Nephron progenitor cell (in vitro differentiated cells): ENCODE measurements at regions not wholly inside any gene's neighbourhood (a gene's known extent, or its start where the extent isn't known, plus 50 kb on each side); places are given as distances from the start of the nearest gene placed in this dataset.

ENCODE experiments used
- DNase-seq: peaks from one replicate; pipeline ENCODE4 v3.0.0; 2021
- H3K27ac Mint-ChIP-seq: 2 replicates; pipeline ENCODE4 v1.8.0; 2021; ENCODE audit warnings: mild to moderate bottlenecking, moderate library complexity, mixed read lengths
- H3K27me3 Mint-ChIP-seq: 2 replicates; pipeline ENCODE4 v1.8.0; 2021; ENCODE audit warnings: mild to moderate bottlenecking, low read depth, mixed read lengths; ENCODE audit not compliant: poor library complexity
- H3K36me3 Mint-ChIP-seq: 2 replicates; pipeline ENCODE4 v1.8.0; 2021; ENCODE audit warnings: low read depth, mixed read lengths
- H3K4me1 Mint-ChIP-seq: 2 replicates; pipeline ENCODE4 v1.8.0; 2021; ENCODE audit warnings: mixed read lengths
- H3K4me3 Mint-ChIP-seq: 2 replicates; pipeline ENCODE4 v1.8.0; 2021; ENCODE audit warnings: mild to moderate bottlenecking, moderate library complexity, mixed read lengths
- H3K9me3 Mint-ChIP-seq: 2 replicates; pipeline ENCODE4 v1.8.0; 2021; ENCODE audit warnings: mild to moderate bottlenecking, moderate library complexity, mixed read lengths
- TF ChIP-seq, protein P1 (sequence below): fragments of 200-600 bp; sonication (generic); IDR thresholded peaks from 2 replicates; pipeline ENCODE4 v1.5.0; 2021; ENCODE audit warnings: antibody characterized with exemption

DNA sequence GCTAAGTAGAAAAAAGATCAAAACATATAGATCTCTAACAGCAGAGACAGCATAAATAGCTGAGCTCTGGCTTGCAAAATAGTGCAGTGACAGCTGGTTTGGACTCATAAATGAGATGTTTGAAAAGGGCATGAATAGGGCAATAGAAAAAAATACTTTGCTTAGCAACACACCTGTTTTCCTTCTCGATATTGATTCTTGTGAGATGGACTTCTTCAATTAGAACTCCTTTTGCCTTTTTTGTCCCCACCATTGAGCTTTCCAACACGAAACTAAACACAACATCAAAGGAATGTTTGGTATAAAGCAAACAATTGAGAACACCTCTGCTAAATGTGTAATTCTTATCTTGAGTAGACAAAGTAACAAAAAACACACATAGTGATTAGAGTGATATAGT lies 726.3 kb downstream of the RAPGEF2 start:
- peaks cover 17% of the 10 kb centered on the region for H3K4me1 Mint-ChIP-seq
- no peak for DNase-seq
- no peak overlapping the region for H3K4me3 Mint-ChIP-seq
- no peaks in the 10 kb centered on the region for H3K36me3 Mint-ChIP-seq
- TF ChIP-seq, protein P1, sequence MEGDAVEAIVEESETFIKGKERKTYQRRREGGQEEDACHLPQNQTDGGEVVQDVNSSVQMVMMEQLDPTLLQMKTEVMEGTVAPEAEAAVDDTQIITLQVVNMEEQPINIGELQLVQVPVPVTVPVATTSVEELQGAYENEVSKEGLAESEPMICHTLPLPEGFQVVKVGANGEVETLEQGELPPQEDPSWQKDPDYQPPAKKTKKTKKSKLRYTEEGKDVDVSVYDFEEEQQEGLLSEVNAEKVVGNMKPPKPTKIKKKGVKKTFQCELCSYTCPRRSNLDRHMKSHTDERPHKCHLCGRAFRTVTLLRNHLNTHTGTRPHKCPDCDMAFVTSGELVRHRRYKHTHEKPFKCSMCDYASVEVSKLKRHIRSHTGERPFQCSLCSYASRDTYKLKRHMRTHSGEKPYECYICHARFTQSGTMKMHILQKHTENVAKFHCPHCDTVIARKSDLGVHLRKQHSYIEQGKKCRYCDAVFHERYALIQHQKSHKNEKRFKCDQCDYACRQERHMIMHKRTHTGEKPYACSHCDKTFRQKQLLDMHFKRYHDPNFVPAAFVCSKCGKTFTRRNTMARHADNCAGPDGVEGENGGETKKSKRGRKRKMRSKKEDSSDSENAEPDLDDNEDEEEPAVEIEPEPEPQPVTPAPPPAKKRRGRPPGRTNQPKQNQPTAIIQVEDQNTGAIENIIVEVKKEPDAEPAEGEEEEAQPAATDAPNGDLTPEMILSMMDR, result no peak
- no peak overlapping the region for H3K27ac Mint-ChIP-seq
- no peaks in the 10 kb centered on the region for H3K9me3 Mint-ChIP-seq
- no peaks in the 10 kb centered on the region for H3K27me3 Mint-ChIP-seq

DNA sequence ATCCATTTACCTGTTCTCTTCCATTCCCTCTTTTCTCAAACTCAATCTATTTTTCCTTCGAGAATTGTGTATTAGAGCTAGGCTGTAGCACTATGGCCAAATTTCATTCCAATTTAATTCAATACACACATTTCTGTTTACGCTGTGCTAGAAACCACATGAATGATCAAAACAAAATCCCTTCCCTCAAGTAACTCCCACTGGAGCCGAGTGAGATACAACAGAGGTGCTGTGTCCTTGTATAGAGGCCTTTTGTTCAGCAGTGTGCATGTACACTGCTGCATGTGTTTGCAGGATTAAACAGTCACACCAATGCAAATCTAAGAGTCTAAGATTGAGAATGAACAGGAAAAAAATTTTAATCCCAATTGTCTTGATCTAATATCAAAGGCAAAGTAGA lies 734.2 kb downstream of the RAPGEF2 start:
- TF ChIP-seq, protein P1, result no peak
- H3K27me3 Mint-ChIP-seq, result no peaks in the 10 kb centered on the region
- H3K27ac Mint-ChIP-seq, result no peak overlapping the region
- no peaks in the 10 kb centered on the region for H3K9me3 Mint-ChIP-seq
- no peak for DNase-seq
- H3K4me1 Mint-ChIP-seq, result no peaks in the 10 kb centered on the region
- no peak overlapping the region for H3K4me3 Mint-ChIP-seq
- H3K36me3 Mint-ChIP-seq, result no peaks in the 10 kb centered on the region

DNA sequence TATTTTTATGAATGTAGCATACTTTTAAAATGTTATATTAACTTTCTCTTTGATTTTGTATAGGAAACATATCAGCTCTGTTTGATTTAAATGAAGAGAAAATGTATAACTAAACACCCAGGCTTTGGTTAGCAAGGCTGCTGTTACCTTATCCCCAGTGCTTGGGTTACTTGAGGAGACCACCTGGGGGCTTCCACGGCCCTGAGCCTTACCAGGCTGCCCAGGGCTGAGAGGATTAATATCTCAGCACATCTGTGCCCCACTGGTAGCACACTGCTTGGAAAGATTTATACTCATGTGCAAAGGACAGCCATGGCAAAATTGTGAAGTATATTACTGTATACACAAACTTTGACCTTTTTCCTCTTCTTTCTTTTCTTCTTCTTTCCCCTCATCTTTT lies 752.9 kb downstream of the RAPGEF2 start:
- Mint-ChIP-seq H3K27me3 (peaks cover 4% of the 10 kb centered on the region), H3K4me1 (peaks cover 11% of the 10 kb centered on the region), H3K9me3 (no peaks in the 10 kb centered on the region), H3K36me3 (no peaks in the 10 kb centered on the region), H3K4me3 (no peak overlapping the region), H3K27ac (no peak overlapping the region)
- TF ChIP-seq, protein P1, result no peak
- no peak for DNase-seq

DNA sequence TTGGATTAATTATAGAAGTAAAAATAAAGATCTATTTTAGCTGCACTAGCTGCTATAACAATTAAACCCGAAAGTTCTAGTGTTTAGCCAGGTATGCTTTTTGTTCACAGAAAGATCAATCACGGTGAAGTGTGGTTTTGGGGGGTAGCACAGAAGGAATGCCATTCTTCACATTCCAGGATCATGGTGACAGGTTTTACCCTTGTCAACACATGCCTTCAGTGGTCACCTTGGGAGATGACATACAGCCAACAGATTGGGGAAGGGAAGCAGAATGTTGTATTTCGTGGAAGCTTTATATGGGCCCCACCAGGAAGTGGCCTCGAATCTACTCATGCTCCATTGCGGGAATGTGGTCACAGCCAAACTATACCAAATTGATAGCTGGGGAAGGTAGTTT lies 753.6 kb downstream of the RAPGEF2 start:
- Mint-ChIP-seq H3K36me3 (no peaks in the 10 kb centered on the region), H3K9me3 (no peaks in the 10 kb centered on the region), H3K4me1 (peaks cover 11% of the 10 kb centered on the region), H3K4me3 (no peak overlapping the region), H3K27ac (no peak overlapping the region), H3K27me3 (peaks cover 4% of the 10 kb centered on the region)
- TF ChIP-seq, protein P1, result no peak
- DNase-seq, result no peak

DNA sequence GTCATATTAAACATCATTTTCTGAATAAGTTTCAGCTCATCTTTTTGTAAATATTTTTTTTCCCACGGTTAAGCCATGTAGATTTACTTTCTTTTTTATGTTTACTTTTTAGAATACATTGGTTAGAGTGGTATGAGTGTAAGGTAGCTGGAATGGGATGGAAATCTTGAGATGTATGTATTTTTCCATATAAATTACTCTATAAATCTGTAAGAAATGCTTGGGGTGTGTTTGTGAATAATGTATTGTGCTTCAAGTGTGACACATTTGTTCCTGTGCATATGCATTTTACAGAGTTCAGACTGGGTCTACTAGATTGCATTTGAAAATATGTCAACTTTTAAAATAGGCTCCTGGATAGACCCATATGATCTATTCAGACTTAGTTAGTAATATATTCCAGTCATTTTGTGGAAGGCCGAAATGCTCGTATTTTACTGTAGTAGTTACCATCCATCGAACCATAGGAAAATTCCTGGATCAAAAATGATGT lies 756.8 kb downstream of the RAPGEF2 start:
- Mint-ChIP-seq H3K4me3 (no peak overlapping the region), H3K27ac (no peak overlapping the region), H3K9me3 (no peaks in the 10 kb centered on the region), H3K27me3 (peaks cover 4% of the 10 kb centered on the region), H3K4me1 (peaks cover 11% of the 10 kb centered on the region), H3K36me3 (no peaks in the 10 kb centered on the region)
- DNase-seq, result no peak
- TF ChIP-seq, protein P1, result no peak

DNA sequence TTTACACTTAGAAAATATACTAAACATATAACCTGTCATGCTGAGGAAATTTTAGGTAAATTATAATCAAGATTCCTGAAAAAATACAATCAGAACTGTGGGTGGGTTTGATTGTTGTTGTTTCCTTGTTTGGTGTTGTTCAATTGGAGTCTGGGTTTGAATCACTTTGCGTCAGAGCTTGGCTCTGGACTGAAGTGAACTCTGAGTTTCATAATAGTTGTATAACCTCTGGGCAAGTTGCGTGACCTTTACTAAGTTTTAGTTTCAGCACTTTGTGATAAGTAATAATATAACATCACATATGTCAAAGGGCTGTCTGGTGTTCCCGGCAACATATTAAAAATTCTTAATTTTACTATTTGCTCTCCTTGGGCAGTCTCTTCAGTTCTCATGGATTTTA lies 758.1 kb downstream of the RAPGEF2 start:
- Mint-ChIP-seq H3K4me1 (peaks cover 11% of the 10 kb centered on the region), H3K36me3 (no peaks in the 10 kb centered on the region), H3K4me3 (no peak overlapping the region), H3K27me3 (peaks cover 4% of the 10 kb centered on the region), H3K9me3 (no peaks in the 10 kb centered on the region), H3K27ac (no peak overlapping the region)
- TF ChIP-seq, protein P1, result no peak
- DNase-seq, result no peak
